ENCODE measurements at regions not wholly inside any gene's neighbourhood (a gene's known extent, or its start where the extent isn't known, plus 50 kb on each side); places are given as distances from the start of the nearest gene placed in this dataset.

- TF ChIP-seq, protein P1, sequence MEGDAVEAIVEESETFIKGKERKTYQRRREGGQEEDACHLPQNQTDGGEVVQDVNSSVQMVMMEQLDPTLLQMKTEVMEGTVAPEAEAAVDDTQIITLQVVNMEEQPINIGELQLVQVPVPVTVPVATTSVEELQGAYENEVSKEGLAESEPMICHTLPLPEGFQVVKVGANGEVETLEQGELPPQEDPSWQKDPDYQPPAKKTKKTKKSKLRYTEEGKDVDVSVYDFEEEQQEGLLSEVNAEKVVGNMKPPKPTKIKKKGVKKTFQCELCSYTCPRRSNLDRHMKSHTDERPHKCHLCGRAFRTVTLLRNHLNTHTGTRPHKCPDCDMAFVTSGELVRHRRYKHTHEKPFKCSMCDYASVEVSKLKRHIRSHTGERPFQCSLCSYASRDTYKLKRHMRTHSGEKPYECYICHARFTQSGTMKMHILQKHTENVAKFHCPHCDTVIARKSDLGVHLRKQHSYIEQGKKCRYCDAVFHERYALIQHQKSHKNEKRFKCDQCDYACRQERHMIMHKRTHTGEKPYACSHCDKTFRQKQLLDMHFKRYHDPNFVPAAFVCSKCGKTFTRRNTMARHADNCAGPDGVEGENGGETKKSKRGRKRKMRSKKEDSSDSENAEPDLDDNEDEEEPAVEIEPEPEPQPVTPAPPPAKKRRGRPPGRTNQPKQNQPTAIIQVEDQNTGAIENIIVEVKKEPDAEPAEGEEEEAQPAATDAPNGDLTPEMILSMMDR (IDR thresholded peaks at IDR 0.05), result no peak
- no peak for TF ChIP-seq EP300 (IDR thresholded peaks at IDR 0.05)
- no peak for TF ChIP-seq POLR2A (IDR thresholded peaks at IDR 0.05; ENCODE audit: low read depth)
Measured at GRCh38 chr1:182200025-182200812, 138.7 kb upstream of the ZNF648 start.

Data from esophagus muscularis mucosa (tissue), 4 donors.